GM18909 (cell line): ENCODE measurements at regions not wholly inside any gene's neighbourhood (a gene's known extent, or its start where the extent isn't known, plus 50 kb on each side); places are given as distances from the start of the nearest gene placed in this dataset.

Source experiments
- ATAC-seq: cut with Tn5 transposase; IDR thresholded peaks from one replicate; pipeline ENCODE4 v1.9.1; 2021; ENCODE audit warnings: mild to moderate bottlenecking; ENCODE audit not compliant: unreplicated experiment, poor library complexity

DNA sequence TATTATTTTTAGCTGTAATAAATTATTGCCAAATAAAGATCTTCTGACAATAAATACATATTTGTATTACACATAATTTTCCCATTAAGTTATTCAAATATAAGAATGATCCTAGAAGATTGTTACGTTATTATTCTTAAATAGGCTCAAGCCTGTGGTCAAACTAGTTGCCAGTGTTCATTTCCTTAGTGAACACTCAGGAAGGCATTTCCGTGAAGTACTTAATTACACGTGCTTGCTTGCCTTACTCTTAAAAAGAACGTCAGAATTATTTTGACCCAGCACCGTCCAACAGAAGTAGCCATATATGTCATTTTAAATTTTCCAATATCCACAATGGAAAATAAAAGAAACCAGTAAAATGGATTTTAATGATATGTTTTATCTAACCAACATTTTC lies 249.8 kb downstream of the TXNL1 start:
- no peak for ATAC-seq

DNA sequence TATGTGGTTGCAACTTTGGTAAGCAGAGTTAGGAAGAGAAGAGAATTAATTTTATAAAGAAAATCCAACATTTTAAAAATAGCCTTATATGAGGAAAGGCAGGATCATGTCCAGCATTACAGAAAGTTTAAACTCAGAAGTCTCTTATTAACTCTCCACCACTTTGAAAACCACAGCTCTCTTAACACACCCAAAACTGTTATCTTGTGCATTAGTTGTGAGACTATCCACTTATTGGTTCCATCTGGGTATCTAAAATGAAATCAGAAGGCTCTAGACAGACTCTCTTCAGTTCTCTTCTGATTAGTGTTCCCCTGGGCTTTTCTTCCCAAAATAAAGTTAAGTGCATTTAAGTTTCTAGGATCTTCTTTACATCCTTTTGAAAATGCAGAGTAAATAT lies 251.5 kb downstream of the TXNL1 start:
- no peak for ATAC-seq

DNA sequence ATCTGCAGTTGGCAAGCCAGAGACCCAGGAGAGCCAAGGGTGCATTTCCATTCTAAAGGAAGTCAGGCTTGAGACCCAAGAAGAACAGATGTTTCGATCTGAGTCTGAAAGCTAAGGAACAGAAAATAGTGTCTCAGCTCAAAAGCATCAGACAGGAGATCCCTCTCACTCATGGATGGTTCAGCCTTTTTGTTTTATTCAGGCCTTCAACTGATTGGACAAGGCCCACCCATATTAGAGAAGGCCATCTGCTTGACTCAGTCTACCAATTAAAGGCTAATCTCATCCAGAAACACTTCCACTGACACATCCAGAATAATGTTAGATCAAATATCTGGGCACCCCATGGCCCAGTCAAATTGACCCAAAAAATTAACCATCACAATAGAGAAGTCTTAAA lies 255.0 kb downstream of the TXNL1 start:
- ATAC-seq, result no peak

GRCh38 chr18:56382541-56382940 lies 255.9 kb downstream of the TXNL1 start:
- ATAC-seq, result no peak

DNA sequence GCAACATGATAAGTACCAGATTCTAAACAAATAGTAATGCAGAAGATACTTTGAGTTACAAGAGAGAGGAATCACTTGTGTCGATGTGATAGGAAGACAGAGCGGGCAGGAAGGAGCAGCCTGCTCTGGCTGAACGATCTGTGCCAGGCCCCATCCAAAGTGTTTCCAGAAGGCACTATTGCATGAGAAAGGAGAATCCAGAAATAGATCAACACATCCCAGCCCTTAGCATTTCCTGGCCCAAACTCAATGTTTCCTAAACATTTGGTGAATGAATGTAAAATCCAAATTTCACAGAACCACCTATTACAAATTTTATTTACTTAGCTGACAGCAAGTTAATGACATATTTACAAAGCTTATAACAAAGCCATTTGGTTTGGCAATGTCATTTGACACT lies 257.2 kb downstream of the TXNL1 start:
- no peak for ATAC-seq

DNA sequence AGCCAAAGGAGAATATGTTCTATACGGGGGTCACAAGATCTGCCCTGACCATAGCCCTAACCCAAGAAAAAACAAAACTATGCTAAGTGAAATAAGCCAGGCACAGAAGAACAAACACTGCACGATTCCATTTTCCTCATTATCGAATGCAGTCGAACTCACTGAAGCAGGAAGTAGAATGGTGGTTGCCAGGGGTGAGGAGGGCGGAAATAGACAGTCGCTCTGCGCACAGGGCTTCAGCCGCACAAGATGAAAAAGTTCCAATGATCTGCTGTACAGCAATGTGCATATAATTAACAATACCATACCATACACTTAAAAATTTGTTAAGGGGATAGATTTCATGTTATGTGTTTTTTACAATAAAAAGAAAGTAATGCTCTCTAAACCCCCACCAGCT lies 257.7 kb downstream of the TXNL1 start:
- ATAC-seq, result no peak

DNA sequence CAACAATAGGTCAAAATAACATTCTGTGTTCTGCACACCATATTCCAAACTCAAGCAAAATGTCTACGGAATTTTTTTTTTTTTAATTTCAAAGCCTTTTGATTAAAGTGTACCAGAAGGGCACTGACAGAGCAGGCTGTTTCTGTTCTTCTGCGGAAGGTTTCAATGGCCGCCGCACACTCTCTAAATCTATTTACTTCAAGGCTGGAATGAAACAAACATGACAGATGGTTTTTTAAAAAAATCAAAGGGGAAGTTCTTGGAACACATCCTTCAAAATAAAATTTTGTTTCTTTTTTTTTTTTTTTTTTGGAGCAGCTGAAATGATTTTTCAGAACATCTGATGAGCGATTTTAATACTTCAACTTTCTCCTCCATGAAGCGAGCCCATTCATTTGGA lies 259.1 kb downstream of the TXNL1 start:
- ATAC-seq, result no peak

GRCh38 chr18:56377231-56377630 lies 261.2 kb downstream of the TXNL1 start:
- ATAC-seq, result no peak

DNA sequence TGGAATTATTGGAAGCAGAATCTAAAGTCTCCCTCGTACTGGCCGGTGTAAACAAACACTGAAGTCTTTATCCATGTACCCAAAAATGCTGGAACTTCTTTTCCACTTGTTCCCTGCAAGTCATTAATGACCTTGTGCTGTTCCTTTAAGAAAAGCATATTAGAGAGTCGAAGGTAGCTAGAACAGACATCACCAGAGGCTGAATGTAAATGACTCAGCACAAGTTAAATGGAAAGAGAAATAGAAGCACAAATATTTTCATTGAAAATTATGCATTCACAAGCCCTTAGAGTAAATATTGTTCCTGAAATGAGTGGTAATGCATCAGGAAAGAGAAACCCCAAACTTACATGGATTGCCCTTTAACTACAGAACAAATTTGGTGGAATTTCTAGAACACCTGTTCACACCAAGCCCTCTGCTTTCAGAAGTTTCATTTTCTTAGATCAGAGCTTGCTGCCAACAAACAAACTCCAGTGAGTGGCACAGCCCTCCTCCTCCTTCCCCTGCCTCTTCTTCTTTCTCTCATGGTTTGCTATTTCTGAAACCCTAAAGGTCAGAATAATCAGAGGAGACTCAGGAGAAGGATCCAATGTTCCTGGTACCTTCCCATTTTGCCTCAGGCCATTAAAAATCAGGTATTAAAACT lies 264.3 kb downstream of the TXNL1 start:
- no peak for ATAC-seq

- ATAC-seq, result no peak
Measured at GRCh38 chr18:56373601-56374000, 264.8 kb downstream of the TXNL1 start.

GRCh38 chr18:56368066-56368465 lies 270.3 kb downstream of the TXNL1 start:
- no peak for ATAC-seq

DNA sequence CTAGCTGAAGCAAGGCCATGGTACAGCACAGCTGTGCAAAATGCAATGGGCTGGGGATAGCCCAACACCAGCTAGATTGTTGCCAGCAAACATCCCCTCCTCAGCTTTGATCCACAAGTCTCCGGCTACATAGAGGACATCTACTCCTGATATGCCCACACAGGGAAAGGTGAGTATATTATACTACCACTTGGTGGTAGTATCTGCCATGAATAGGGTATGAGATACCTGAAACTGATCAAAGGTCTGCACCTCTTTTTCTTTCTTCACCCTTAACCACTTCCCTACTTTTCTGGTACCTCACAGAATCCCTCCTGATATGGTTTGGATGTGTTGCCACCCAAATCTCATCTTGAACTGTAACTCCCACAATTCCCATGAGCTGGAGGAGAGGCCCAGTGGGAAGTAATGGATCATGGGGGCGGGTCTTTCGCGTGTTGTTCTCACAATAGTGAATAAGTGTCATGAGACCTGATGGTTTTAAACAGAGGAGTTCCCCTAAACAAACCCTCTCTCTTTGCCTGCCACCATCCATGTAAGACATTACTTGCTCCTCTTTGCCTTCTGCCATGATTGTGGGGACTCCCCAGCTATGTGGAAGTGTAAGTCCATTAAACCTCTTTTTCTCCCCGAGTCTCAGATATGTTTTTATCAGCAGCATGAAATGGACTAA lies 279.6 kb downstream of the TXNL1 start:
- no peak for ATAC-seq

GRCh38 chr18:56353663-56354260 lies 284.6 kb downstream of the TXNL1 start:
- no peak for ATAC-seq

DNA sequence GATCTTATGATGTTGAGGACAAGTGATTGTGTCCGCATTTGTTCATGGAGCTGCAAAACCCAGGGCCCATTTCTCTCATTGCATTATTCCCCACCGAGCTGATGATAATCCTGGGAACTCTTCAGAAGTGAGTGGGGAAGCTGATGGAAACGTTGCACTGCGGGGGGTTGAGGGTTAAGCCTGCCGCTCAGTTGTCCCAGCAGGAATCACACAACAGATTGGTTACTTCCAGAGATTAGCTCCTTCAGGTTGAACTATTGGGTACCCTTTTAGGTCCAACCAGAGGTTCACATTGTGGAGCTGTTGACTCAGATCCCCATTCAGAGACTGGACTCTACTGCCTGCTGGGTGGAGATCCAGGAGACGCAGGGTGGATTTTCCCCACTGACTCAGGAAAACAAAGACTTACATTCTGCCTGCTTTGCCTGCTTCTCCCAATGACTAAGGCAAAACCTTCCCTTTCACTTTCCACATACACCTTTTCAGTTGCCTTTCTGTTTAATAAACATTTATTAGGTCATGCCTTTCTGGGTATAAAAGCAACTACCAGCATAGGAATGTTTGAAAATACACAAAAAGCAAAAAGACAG lies 286.4 kb downstream of the TXNL1 start:
- no peak for ATAC-seq

DNA sequence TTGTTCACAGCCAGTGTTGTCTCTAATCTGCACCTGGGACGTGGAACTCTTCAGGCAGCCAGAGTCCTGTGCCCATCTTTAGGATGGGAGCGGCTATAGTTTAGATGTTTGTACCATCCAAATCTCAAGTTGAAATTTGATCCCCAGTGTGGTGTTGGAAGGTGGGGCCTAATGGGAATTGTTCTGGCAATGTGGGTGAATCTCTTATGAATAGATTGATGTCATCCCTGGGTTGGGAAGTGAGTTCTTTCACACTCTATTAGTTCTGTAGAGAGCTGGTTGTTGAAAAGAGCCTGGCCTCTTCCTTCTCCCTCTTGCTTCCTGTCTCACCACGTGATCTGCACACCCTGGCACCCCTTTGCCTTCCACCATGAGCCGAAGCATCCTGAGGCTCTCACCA lies 300.9 kb downstream of the TXNL1 start:
- ATAC-seq, result no peak

GRCh38 chr18:56333839-56334238 lies 304.6 kb downstream of the TXNL1 start:
- no peak for ATAC-seq

DNA sequence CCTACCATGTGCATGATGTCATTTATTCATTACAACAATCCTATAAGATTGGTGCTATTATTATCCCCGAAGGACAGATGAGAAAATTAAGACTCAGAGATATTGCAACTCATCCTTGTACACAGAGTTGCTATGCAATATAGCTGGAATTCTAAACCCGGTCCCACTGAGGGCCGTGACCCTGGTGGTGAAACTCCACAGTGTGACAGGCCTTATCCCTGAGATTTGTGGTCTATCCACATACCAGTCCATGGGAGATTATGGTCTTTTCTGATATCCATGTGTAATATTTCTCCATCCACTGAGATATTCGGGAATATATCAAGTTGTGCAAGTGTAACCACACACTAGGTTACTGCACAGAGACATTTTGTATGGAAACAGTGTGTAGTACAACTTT lies 305.2 kb downstream of the TXNL1 start:
- no peak for ATAC-seq

DNA sequence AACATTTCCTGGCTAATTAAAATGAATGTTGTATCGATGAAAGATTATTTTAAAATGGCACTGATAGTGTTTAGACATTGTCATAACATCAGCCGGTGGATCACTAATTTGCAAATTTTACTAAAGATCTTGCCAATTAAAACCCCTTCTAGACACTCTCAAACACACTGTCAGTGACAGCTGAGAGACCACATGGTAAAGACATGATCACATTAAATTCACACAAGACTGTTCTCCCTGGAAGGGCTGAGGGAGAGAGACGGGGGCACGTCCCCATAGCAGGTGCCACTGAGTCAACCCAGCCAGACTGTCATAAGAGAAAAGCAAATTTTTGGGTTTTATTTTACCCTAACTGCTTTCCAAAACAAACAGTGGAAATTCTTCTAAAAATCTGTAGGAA lies 306.0 kb downstream of the TXNL1 start:
- no peak for ATAC-seq

DNA sequence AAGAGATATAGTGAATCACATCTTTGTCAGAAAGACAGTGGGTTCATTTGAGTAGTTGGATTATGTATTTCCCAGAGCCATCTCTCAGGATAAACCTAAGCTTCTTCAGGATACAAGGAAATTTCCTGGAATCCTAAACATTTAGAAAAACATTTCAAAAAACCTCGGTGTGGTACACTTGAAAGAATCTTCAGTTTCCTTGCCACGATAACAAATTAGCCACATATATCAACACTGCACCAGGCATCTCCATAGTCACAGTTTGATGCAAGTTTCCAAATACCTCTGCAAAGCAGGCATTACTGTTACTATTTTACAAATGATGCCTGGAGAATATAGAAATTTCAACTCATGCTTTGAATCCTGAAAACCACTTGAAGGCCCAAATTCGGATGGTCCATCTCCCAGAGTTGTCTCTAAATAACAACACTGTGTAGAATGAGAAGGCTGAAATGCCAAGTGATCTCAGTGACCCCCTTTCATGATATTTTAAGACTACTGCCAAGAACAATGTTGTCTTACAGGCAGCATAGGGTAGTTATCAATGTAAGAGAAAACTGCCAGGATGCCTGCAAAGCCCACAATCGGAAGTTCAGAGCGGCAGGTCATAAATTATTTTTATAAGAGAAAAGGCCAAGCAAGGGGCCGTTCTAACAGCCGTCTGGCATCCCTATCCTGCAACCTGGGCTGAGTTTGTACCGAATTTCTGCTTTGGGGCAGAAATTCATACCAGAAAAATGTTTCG lies 307.9 kb downstream of the TXNL1 start:
- ATAC-seq, result no peak

GRCh38 chr18:56329536-56329935 lies 308.9 kb downstream of the TXNL1 start:
- no peak for ATAC-seq
